ENCODE measurements at regions not wholly inside any gene's neighbourhood (a gene's known extent, or its start where the extent isn't known, plus 50 kb on each side); places are given as distances from the start of the nearest gene placed in this dataset.
A peak's percentile ranks its signal among the peaks of the same experiment; 100 is the strongest.
"Not testable (repeated sequence)": the region's sequence is repeated elsewhere in the genome, so short reads cannot be mapped to it uniquely, and the experiment has no call there.

DNA sequence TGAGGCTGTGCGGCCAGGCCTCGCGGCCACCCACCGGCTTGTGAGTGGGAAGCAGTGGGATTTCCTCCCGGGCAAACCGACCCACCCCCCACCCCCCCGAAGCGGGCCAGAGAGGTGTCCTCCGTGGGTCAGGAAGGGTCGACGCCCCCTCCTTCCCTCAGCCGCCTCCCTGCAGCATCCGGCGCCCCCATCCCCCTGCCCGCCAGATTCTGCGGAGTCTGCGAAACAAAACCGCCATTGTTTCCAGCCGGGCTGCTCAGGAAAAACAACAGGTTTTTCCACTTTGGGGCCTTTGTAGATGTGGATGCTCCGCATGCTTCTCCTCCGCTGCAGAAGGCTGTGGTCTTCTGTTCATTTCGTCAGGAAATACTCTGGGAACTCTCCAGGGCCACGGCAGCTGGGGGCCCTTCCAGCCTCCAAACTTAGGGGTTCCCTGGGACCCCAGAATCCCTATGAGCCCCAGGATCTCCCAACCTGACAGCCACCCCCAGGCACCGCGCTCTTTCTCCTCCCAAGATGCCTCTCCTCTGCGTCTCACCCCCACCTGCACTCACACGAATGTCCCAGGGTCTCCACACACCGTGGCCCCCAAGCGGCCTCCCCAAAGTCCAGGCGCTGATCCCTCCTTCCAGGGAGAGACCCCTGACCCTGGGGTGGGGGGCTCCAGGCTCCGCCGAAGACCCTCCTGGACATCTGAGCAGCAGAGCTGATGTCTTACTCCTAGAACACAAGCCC, 121.2 kb downstream of the NPIPB11 start:
- in situ Hi-C loops (cut with HindIII; ENCODE audit: low pct_unique_long_range_greater_than_20kb, low sequenced_read_pairs), result not testable (repeated sequence)
- DNase-seq (ENCODE audit: low read depth in 1 of 2, low spot score in 1 of 2), result peak in 1 of 2 experiments; percentile 60

GRCh38 chr16:29284723-29285122, 121.8 kb downstream of the NPIPB11 start:
- in situ Hi-C loops (cut with HindIII; ENCODE audit: low pct_unique_long_range_greater_than_20kb, low sequenced_read_pairs); DNase-seq (ENCODE audit: low read depth in 1 of 2, low spot score in 1 of 2): not testable (repeated sequence)

GRCh38 chr16:29284159-29284558, 122.4 kb downstream of the NPIPB11 start:
- DNase-seq (ENCODE audit: low read depth in 1 of 2, low spot score in 1 of 2); in situ Hi-C loops (cut with HindIII; ENCODE audit: low pct_unique_long_range_greater_than_20kb, low sequenced_read_pairs): not testable (repeated sequence)

DNA sequence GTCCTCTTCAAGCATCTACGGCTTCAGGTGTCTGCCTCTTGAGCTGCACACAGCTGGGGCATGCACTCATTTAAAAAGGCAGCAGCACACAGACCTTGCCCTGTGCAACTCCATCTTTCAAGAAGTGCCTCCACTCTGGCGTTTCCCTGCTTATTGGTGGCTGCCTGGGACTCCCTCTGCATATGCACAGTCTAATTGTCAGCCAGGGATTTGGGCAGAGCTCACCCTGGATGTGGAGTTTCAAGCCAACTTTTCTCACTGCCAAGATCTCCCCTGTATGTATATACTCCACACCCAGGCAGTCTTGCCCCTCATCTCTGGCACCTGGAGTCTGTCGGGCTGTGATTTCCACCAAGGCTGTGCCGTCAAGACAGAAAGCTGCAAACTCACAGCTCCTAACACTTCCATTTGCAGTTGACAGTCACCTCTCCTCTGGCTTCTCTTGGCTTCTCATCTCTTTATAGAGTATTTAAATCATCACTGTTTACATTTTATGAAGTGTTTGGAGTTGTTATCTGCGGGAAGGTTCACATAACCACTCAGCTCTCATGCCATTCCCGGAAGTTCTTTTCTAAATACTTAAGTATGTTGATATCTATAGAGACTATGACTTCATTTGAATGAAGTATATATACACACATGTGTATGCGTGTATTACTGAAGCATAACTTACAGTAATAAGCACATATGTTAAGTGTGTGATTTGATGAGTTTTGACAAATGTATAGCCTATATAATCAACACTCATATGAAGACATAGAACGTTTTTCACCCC, 128.2 kb downstream of the NPIPB11 start:
- in situ Hi-C loops (cut with HindIII; ENCODE audit: low pct_unique_long_range_greater_than_20kb, low sequenced_read_pairs); DNase-seq (ENCODE audit: low read depth in 1 of 2, low spot score in 1 of 2): not testable (repeated sequence)

- DNase-seq (ENCODE audit: low read depth in 1 of 2, low spot score in 1 of 2); in situ Hi-C loops (cut with HindIII; ENCODE audit: low pct_unique_long_range_greater_than_20kb, low sequenced_read_pairs): not testable (repeated sequence)
Observed at GRCh38 chr16:29276446-29276845, 130.1 kb downstream of the NPIPB11 start.

- DNase-seq (ENCODE audit: low read depth in 1 of 2, low spot score in 1 of 2); in situ Hi-C loops (cut with HindIII; ENCODE audit: low pct_unique_long_range_greater_than_20kb, low sequenced_read_pairs): not testable (repeated sequence)
Observed at GRCh38 chr16:29274055-29275035, 132.2 kb downstream of the NPIPB11 start.

GRCh38 chr16:29273298-29274054, 133.0 kb downstream of the NPIPB11 start:
- in situ Hi-C loops (cut with HindIII; ENCODE audit: low pct_unique_long_range_greater_than_20kb, low sequenced_read_pairs); DNase-seq (ENCODE audit: low read depth in 1 of 2, low spot score in 1 of 2): not testable (repeated sequence)

- DNase-seq (ENCODE audit: low read depth in 1 of 2, low spot score in 1 of 2), result not testable (repeated sequence)
Observed at GRCh38 chr16:29271721-29272675, 134.5 kb downstream of the NPIPB11 start.

DNA sequence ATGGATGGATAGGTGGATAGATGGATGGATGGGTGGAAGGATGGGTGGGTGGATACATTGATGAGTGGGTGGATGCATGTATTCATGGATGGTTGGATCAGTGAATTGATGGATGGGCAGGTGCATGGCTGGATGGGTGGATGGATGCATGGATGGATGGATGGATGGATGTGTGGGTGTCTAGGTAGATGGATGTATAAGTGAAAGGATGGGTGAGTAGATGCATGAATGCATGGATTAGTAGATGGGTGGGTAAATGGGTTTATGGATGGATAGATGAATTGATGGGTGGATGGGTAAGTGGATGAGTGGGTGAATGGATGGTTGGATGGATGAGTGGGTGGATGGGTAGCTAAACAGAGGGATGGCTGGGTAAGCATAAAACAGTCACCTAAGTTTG, 135.6 kb downstream of the NPIPB11 start:
- in situ Hi-C loops (cut with HindIII; ENCODE audit: low pct_unique_long_range_greater_than_20kb, low sequenced_read_pairs), result not testable (repeated sequence)

More at GRCh38 chr16:29271721-29272675, 134.5 kb downstream of the NPIPB11 start:
- in situ Hi-C loops (cut with HindIII; ENCODE audit: low pct_unique_long_range_greater_than_20kb, low sequenced_read_pairs), result not testable (repeated sequence)

GRCh38 chr16:29270033-29270432, 136.5 kb downstream of the NPIPB11 start:
- in situ Hi-C loops (cut with HindIII; ENCODE audit: low pct_unique_long_range_greater_than_20kb, low sequenced_read_pairs); DNase-seq (ENCODE audit: low read depth in 1 of 2, low spot score in 1 of 2): not testable (repeated sequence)

More for the DNA sequence above, 135.6 kb downstream of the NPIPB11 start:
- DNase-seq (ENCODE audit: low read depth in 1 of 2, low spot score in 1 of 2), result not testable (repeated sequence)

DNA sequence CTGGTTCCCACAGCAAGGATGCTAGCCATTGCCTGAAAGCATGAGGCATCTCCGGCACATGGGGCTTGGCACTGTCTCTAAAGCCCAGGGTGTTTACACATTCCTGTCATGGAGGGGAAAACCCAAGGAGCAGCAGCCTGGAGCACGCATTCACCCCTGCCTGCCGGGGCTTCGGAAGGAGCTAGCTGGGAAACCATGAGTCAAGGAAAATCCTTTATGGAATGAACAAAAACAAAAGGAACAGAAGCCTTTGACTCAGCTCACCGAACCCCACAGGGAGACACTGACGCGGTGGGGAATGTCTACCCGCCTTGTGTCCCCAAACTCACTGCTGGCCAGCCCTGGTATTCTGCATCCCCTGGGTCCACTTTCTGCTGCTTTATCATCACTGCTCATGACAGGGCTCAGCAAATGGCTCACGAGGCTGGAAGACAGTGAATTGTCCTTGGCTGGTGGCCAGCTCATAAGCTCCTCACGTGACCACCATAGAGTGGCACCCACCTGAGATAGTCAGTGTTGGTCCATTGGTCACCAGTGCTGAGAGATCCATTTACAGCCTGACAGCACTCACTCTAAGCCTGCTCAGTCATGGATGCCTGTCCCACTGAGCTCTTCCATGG, 137.2 kb downstream of the NPIPB11 start:
- in situ Hi-C loops (cut with HindIII; ENCODE audit: low pct_unique_long_range_greater_than_20kb, low sequenced_read_pairs); DNase-seq (ENCODE audit: low read depth in 1 of 2, low spot score in 1 of 2): not testable (repeated sequence)

GRCh38 chr16:29268785-29269191, 137.7 kb downstream of the NPIPB11 start:
- DNase-seq (ENCODE audit: low read depth in 1 of 2, low spot score in 1 of 2); in situ Hi-C loops (cut with HindIII; ENCODE audit: low pct_unique_long_range_greater_than_20kb, low sequenced_read_pairs): not testable (repeated sequence)

GRCh38 chr16:29268348-29268747, 138.2 kb downstream of the NPIPB11 start:
- DNase-seq (ENCODE audit: low read depth in 1 of 2, low spot score in 1 of 2); in situ Hi-C loops (cut with HindIII; ENCODE audit: low pct_unique_long_range_greater_than_20kb, low sequenced_read_pairs): not testable (repeated sequence)

GRCh38 chr16:29267891-29268290, 138.6 kb downstream of the NPIPB11 start:
- DNase-seq (ENCODE audit: low read depth in 1 of 2, low spot score in 1 of 2); in situ Hi-C loops (cut with HindIII; ENCODE audit: low pct_unique_long_range_greater_than_20kb, low sequenced_read_pairs): not testable (repeated sequence)

- in situ Hi-C loops (cut with HindIII; ENCODE audit: low pct_unique_long_range_greater_than_20kb, low sequenced_read_pairs); DNase-seq (ENCODE audit: low read depth in 1 of 2, low spot score in 1 of 2): not testable (repeated sequence)
Observed at GRCh38 chr16:29267055-29267619, 139.4 kb downstream of the NPIPB11 start.

All from T47D (cell line).